ENCODE measurements at regions not wholly inside any gene's neighbourhood (a gene's known extent, or its start where the extent isn't known, plus 50 kb on each side); places are given as distances from the start of the nearest gene placed in this dataset.

- Histone ChIP-seq H3K36me3 (ENCODE audit: insufficient read depth) (no peaks in the 10 kb centered on the region), H3K4me3 (IDR thresholded peaks at IDR 0.05; ENCODE audit: insufficient read depth, low read depth, low read length) (no peak overlapping the region), H3K9ac (no peak overlapping the region), H3K27me3 (ENCODE audit: insufficient read depth, low read depth) (no peaks in the 10 kb centered on the region), H2AFZ (ENCODE audit: low read depth) (no peak overlapping the region), H4K20me1 (ENCODE audit: insufficient read depth) (no peaks in the 10 kb centered on the region), H3K79me2 (ENCODE audit: insufficient read depth, low read depth) (no peaks in the 10 kb centered on the region), H3K4me1 (ENCODE audit: low read depth, poor library complexity, severe bottlenecking) (peaks cover 16% of the 10 kb centered on the region), H3K4me2 (no peak overlapping the region), H3K27ac (no peak overlapping the region)
- TF ChIP-seq CTCF (conservative IDR thresholded peaks at IDR 0.05; ENCODE audit: low read depth, low read length) = no peak
These were observed 276.7 kb upstream of the ADRA1B start for GRCh38 chr5:159639590-159639989.

- Histone ChIP-seq H3K36me3 (ENCODE audit: insufficient read depth) (no peaks in the 10 kb centered on the region), H3K4me3 (IDR thresholded peaks at IDR 0.05; ENCODE audit: insufficient read depth, low read depth, low read length) (no peak overlapping the region), H3K79me2 (ENCODE audit: insufficient read depth, low read depth) (no peaks in the 10 kb centered on the region), H3K27ac (no peak overlapping the region), H3K9ac (no peak overlapping the region), H4K20me1 (ENCODE audit: insufficient read depth) (no peaks in the 10 kb centered on the region), H3K4me2 (no peak overlapping the region), H3K27me3 (ENCODE audit: insufficient read depth, low read depth) (no peaks in the 10 kb centered on the region), H3K4me1 (ENCODE audit: low read depth, poor library complexity, severe bottlenecking) (peaks cover 25% of the 10 kb centered on the region), H2AFZ (ENCODE audit: low read depth) (no peak overlapping the region)
- TF ChIP-seq CTCF (conservative IDR thresholded peaks at IDR 0.05; ENCODE audit: low read depth, low read length) = no peak
These were observed 275.8 kb upstream of the ADRA1B start for GRCh38 chr5:159640446-159640845.

GRCh38 chr5:159640921-159641320, 275.4 kb upstream of the ADRA1B start:
- no peak overlapping the region for H3K4me3 ChIP-seq (IDR thresholded peaks at IDR 0.05; ENCODE audit: insufficient read depth, low read depth, low read length)
- no peaks in the 10 kb centered on the region for H3K27me3 ChIP-seq (ENCODE audit: insufficient read depth, low read depth)
- H3K27ac ChIP-seq = no peak overlapping the region
- no peak overlapping the region for H2AFZ ChIP-seq (ENCODE audit: low read depth)
- H3K4me1 ChIP-seq (ENCODE audit: low read depth, poor library complexity, severe bottlenecking) = peaks cover 29% of the 10 kb centered on the region
- H3K4me2 ChIP-seq = no peak overlapping the region
- H3K79me2 ChIP-seq (ENCODE audit: insufficient read depth, low read depth) = no peaks in the 10 kb centered on the region
- no peak for TF ChIP-seq CTCF (conservative IDR thresholded peaks at IDR 0.05; ENCODE audit: low read depth, low read length)
- H3K36me3 ChIP-seq (ENCODE audit: insufficient read depth) = no peaks in the 10 kb centered on the region
- H3K9ac ChIP-seq = no peak overlapping the region
- H4K20me1 ChIP-seq (ENCODE audit: insufficient read depth) = no peaks in the 10 kb centered on the region

GRCh38 chr5:159641371-159642039, 274.8 kb upstream of the ADRA1B start:
- Histone ChIP-seq H3K36me3 (ENCODE audit: insufficient read depth) (no peaks in the 10 kb centered on the region), H3K4me1 (ENCODE audit: low read depth, poor library complexity, severe bottlenecking) (peaks cover 35% of the 10 kb centered on the region), H3K27ac (no peak overlapping the region), H4K20me1 (ENCODE audit: insufficient read depth) (no peaks in the 10 kb centered on the region), H3K4me3 (IDR thresholded peaks at IDR 0.05; ENCODE audit: insufficient read depth, low read depth, low read length) (no peak overlapping the region), H2AFZ (ENCODE audit: low read depth) (no peak overlapping the region), H3K27me3 (ENCODE audit: insufficient read depth, low read depth) (no peaks in the 10 kb centered on the region), H3K9ac (no peak overlapping the region), H3K4me2 (no peak overlapping the region), H3K79me2 (ENCODE audit: insufficient read depth, low read depth) (no peaks in the 10 kb centered on the region)
- TF ChIP-seq CTCF (conservative IDR thresholded peaks at IDR 0.05; ENCODE audit: low read depth, low read length) = no peak

Measured in KMS-11 (cell line).